IPS DF 19.7 (cell line): ENCODE measurements at regions not wholly inside any gene's neighbourhood (a gene's known extent, or its start where the extent isn't known, plus 50 kb on each side); places are given as distances from the start of the nearest gene placed in this dataset.
"Not testable (repeated sequence)": the region's sequence is repeated elsewhere in the genome, so short reads cannot be mapped to it uniquely, and the experiment has no call there.

Source experiments
- DNase-seq: peaks from one replicate; pipeline ENCODE4 v3.0.0-alpha.2; 2013; ENCODE audit warnings: low read depth, low spot score

DNA sequence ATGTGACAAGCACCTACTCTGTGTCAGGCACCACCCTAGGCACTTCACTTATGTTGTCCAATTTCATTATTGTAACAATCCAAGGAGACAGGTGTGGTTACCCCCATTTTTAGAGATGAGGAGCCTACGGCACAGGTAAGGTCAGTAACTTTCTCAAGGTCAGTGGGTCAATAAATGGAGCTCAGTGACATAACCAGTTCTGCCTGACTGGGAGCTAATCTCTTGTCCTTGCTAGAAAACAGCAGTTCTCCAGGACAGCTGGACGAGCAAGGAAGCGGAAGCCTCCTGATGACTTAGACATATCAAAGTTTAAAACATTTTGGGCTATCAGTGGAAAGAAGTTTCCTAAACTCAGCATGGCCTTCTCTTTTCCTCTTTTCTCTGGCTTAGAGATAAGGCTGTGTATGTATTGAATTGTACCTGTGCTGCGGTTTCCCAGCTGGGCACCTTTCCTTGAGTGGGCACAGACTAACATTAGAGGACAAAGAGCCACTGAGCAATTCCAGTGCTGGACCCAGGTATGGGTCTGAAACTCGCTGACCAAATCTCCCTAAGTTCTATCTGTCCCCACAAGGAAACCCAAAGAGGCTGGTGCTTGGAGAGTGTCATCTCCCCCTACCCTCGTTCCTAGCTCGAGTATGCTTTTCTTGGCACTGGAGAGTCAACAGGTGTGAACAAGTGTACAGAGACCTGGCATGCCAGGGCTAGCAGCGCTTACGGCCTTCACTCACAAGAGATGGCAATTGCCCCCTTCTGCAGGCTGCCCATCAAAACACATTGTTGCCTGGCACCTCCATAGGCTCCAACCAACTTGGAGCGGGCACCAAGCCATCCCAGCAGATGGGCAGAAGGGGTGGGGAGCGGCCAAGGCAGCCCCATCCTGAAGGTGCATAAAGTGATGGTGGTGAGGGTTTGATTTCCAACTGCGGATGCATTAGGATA is 456.1 kb upstream of the PROX1 start:
- DNase-seq: no peak

DNA sequence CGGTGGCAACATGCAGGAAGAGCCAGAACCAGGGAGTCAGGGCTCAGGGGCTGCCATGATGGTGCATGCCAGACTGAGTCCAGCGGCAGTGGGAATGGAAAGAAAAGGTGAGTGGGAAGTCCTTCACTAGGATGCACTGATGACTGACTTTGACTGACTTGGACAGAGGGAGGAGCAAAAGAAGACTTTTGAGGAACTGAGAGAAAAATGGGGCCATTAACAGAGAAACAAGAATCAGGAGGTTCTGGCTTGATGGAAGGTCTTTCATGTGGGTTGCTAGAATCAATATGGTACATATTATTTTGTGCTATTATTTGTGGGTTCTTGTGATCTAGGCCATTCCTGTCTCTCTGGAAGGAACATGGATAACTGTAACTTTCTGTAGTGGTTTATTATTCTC is 454.6 kb upstream of the PROX1 start:
- no peak for DNase-seq

DNA sequence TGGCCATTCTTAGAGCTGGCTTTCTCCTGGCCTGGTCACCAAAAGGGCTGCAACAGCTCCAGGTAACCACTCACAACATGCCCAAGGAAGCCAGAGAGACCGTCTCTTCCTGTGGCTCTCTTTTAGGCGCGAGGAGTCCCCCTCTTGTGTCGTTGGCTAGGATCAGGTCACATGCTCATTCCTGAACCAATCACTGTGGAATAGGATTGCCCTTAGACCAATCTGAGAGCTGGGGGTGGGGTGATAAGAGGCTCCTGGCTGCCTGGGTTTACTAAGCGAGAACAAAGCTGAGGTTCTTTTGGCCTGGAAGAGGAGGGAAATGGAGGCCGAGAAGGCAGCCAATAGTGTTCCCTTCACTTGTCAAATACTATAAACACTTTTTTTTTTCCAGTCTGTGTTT is 452.1 kb upstream of the PROX1 start:
- DNase-seq: no peak

DNA sequence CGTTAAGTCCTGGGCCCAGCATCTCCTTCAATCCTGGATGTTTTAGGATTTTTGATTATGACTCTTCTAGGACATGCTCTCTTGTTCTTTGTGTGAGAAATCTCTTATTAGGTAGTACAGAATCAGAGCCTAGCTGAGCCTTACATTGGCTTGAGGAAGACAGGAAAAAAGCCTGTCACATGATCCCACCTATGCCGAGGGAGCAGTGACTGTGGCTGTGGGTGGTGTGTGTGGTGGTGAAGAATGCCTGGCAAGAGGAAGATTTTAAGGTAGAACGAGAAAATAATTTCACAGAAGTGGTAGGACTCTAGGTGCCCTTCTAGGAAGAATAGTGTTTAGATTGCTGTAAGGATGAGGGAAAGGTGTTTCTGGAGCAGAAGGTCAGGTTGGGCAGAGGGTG is 449.5 kb upstream of the PROX1 start:
- no peak for DNase-seq

DNA sequence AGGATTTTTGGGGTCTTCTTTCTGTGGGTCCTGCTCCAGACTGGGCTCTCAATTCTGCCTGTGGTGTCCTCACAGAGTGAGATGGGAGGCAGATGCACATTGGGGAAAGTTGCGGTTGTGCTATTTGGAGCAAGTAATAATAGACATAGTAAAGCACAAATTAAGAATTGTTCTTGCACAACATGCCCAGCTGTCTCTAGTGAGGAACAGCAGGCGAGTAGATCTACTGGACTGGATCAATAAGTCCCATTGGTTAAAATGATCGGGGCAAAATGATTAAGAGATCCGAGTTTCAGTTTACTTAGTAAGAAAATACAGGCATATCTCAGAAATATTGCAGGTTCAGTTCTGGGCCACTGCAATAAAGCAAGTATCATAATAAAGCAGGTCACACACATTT is 448.3 kb upstream of the PROX1 start:
- no peak for DNase-seq

DNA sequence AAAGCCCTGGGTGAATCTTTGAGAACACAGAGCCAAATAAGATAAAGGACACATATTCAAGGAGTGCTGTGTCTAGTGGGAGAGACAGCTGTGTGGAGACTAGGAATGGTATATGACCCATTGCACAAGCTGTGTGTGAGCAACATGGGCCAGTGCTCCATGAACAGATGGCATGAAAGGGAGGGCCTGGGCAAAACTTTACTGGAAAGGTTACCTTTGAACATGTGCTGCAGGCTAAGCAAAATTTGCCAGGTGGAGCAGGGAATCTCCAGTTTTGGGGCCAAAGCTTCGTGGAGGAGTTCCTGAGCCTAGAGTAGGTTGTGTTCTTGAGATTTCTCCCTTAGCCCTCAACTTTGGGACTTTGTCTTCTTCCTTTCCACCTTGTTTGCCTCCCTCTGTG is 446.1 kb upstream of the PROX1 start:
- no peak for DNase-seq

DNA sequence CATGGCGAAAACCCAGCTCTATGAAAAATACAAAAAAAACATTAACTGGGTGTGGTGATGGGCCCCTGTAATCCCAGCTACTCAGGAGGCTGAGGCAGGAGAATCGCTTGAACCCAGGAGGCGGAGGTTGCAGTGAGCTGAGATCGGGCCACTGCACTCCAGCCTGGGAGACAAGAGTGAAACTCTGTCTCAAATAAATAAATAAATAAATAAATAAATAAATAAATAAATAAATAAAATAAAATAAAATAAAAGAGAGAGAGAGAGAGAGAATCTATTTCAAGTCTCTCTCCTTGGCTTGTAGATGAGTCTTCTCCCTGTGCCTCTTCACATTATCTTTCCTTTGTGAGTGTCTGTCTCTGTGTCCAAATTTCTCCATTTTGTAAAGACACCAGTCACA is 442.6 kb upstream of the PROX1 start:
- not testable (repeated sequence) for DNase-seq

DNA sequence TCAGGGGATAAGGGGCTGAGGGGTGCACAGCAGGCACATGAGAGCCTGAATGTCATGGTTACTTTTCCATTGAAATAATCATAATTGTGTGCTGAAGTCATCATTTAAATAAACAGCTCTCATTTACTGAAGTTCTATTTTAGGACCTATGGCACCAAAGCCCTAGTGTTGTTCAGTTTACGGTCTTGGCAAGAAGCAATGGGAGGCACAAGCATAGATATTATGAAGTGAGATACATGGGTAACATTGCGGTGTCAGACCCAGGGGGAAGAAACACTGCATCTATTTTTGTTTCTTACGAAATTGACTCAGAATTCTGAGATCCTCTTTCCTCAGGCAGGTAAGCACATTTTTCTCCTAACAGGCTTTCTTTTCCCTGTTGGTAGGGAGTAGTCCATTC is 437.8 kb upstream of the PROX1 start:
- no peak for DNase-seq

DNA sequence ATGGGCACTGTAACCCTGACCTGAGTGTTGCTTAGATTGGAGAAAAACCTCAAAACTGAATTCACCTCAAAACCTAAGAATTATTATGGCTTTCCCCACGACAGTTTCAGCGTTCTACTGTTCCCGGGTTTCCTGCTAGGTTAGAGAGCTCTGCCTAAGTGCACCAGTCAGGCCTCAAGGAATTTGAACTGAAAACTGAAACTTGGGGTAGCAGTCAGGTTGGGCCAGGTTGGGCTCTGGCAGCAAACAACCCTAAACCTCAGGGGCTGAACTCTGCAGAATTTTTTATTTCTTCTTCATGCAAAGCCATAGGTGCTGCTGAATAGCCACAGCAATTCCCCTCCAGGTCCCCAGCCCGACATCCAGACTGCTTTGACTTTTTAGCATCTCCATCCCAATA is 437.0 kb upstream of the PROX1 start:
- DNase-seq: no peak

DNA sequence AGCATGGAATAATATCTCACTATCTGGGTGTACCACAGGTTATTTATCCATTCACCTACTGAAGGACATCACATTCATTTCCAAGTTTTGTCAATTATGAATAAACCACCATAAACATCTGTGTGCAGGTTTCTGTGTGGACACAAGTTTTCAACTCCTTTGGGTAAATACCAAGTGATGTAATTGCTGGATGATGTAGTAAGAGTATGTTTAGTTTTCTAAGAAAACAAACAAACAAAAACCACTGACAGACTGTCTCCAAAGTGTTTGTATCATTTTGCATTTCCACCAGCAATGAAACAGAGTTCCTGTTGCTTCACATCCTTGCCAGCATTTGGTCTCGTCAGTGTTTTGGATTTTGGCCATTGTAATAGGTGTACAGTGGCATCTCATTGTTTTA is 435.7 kb upstream of the PROX1 start:
- DNase-seq: no peak

DNA sequence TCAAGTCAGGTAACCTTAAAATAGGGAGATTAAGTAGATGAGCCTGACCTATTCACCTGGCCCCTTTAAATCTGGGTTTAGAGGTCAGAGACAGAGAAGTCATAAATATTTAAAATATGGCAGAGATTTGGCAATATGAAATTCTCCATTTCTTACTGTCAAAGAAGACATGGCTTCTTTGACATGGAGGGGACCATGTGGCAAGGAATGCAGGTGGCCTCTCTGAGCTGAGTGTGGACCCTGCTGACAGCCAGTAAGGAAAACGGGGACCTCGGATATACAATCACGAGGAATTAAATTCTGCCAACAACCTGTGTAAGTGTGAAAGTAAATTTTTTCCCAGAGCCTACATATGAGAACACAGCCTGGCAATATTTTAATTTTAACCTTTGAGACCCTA is 427.5 kb upstream of the PROX1 start:
- no peak for DNase-seq

DNA sequence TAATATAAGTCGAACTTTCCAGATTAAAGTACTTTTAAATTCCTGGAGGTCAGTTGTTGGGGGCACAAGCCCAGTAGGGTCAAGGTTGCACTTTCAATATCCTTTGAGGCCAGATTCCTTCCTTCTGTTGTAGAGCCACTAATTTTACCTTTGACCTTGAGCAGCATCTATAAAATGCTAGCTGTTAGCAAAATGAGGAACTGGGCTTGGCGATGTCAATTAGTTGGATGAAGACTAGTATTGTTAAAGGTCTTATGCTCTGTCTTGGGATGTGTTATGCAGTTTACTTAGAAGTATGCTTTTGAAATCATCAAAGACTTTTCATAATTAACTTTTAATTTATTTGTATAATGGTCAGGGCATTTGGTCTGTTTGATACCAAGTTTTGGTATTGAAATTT is 425.9 kb upstream of the PROX1 start:
- DNase-seq: no peak

DNA sequence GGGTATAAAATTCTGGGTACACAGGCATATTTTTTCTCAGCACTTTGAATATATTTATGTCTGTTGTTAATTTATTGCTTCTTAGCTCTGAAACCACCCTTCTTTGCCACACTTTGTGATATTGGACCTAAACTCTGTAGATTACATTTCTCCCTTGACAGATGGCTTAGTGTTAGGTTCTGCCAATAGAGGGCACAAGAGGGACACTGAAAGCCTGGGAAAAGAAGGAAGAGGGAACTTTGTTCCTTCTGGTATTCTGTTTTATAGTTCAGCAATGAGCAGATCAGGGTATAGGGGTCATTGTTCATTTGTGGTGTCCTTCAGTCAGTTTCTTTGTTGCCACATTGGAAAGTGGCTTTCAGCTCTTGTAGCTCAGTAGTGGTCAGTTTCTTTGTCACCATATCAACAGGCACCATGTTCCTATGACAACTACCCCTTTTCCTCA is 423.5 kb upstream of the PROX1 start:
- peak; percentile 12 for DNase-seq

DNA sequence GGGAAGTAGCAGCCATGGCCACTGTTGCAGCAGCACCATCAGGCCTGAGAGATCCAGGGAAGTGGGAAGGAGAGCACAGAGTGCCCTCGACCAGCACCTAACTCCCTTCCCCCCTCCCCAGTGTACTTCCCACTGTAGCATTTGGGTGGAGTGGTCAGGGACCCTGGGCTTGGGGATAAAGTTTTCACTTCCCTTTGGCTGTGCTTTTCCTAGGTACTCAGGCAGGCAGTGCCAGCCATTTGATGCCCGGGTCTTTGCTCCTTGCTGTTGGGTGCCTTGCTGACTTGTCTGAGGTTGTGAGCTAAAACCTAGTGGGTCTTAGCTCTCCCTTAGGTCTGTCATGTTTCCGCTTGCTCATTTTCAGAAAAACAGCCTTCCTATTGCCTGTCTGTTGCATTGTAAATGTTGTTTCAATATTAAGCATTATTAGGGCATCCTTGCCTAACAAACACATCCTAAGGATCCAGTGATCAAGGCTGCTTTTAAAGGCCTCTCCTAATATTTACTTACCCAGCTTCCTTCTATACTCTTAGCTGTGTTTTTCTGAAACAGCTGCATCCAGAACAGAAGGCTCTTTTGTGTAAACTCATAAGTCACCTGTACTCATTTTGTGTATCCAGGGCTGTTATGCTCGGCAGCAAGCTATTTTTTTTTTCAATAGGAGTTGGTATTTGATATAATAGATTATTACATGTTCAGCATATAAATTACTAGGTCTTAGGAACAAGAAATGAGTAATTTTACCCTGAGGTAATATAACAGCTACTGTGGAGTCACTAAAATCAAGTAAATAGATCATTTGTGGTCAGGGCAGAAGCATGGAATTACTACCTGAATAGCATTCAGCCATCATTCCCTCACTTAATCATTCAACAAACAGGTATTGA is 418.6 kb upstream of the PROX1 start:
- DNase-seq: no peak

DNA sequence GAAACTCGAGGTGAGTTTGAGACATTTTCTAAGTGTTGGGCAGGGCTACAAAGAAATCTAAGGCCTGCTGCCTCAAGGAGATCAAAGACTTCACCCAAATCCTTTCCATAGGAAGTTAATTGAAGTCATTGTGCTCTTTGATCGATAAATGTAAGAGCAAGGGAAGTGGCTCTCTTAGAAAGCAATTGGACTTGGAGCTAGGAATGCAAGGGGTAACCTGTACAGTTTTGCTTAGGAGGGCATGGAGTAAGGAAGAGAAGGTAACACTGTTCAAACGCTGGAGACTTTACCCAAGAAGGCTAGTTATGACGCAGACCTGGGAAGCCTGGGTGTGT is 418.0 kb upstream of the PROX1 start:
- DNase-seq: no peak

DNA sequence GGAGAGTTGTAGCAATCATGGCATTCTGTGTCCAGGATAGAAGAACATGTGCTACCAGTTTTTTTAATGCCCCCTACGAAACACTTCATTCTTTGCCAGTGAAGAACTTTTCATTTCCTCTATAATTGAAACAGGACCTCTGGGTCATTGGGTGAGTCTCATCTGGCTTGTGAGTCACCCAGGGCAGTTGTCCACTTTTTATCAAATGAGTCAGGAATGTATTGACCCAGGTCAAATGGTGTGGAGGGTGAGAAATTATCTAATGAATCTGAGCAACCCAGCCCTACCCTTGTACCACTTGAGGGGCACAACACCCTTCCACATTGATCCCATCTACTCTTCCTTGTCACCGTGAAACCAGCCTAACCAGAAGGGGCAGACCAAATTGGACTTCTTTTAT is 417.3 kb upstream of the PROX1 start:
- DNase-seq: no peak

DNA sequence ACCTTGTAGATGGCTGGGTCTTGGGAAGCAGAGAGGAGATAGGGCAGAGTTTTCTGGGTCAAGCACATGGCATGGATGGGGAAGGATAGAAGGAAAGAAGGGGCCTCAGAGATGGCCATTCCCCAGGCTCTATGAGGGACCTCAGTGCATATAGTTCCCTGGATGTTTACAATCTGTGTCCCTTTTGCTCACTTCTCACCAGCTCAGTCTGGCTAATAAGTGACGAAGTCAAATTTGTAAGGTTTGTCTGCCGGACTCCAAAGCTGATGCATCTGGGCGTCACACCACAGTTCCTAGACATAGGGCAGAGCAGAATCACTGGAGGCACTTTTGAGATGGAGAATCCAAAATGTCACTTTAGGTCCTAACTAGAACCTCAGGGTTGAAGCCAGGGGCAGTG is 416.4 kb upstream of the PROX1 start:
- DNase-seq: no peak

DNA sequence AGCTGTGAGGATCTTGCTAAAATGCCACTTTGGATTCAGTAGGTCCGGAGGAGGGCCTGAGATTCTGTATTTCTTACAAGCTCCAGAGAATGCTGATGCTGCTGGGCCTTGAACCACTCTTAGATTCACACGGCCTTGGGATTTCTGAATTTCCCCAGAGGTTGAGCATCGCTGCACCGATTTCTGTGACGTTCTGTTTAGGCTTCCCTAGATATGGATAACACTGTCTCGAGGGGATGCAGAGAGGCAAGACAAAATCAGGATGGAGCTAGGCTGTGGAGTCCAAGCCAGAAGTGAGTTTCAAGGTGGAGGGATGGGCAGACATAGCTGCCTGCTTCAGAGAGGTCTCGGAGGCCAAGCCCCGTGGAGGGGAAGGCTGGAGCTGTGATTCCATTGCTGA is 415.9 kb upstream of the PROX1 start:
- DNase-seq: no peak

DNA sequence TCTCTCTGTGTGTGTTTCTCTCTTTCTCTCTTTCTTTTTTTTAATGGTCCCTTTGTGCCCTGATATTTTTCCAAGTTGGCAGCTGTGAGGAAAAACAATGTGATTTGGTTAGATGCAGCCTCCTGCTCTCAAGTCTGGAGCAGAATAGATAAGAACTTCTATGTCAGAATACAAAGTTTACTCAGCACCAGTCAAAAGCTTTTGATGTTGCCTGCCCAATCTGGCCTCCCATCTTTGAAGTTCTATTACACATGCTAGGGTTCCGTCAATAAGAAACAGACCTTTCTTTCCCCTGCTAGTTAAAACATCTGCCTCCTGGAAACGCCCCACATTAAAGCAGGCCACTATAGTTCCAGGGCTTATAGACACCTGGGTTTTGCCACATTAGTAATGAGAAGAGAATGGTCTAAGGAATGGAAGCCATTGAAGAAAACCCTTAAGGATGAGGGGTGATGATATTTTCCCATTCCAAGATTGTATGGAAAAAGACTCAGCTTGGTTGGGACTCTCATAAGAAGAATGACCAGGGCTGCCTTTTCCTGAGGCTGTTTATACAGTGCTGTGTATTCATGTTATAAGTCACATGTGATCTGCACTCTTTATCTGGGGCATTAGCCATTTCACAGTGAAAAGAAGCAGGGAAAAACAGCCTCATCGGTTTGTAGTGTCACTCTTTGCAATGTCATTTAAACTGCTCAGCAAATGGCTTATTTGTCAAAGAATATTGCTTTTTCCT is 414.7 kb upstream of the PROX1 start:
- no peak for DNase-seq

DNA sequence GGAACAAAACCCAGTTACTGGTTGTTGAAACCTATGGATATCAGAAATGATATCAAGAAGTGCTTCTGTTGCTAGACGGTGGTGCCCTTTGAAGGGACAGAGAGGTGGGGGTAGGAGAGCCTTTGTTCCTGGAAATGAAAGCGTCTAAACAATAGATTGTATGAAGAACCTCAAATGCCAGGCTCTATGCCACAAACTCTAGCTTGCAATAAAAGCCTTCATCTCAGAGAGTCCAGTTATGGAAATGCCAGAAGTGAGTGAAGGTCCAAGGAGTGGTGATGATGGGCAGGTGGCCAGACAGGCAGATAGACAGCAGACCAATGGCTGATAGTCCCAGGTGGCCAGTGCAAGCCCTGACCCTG is 414.1 kb upstream of the PROX1 start:
- DNase-seq: no peak

DNA sequence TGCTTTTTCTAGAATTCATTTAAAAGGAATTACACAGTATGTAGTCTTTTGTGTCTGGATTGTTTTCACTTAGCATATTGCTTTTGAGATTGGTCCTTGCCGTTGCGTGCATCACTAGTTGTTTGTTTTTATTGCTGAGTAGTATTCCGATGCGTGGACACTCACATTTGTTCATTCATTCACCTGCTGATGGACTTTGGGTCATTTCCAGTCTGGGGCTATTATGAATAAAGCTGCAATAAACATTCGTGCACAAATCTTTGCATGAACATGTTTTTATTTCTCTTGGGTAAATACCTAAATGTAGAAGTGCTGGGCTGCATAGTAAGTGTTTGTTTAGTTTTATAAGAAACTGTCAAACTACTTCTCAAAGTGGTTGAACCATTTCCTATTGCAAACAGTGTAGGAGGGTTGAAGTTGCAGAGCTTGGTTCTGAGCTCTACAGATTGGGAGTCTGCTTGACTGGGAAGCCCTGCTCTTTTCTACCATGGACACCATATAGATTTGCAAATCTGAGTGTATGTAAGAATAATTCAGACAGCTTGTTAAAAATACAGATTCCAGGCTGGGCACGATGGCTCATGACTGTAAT is 404.7 kb upstream of the PROX1 start:
- DNase-seq: no peak

DNA sequence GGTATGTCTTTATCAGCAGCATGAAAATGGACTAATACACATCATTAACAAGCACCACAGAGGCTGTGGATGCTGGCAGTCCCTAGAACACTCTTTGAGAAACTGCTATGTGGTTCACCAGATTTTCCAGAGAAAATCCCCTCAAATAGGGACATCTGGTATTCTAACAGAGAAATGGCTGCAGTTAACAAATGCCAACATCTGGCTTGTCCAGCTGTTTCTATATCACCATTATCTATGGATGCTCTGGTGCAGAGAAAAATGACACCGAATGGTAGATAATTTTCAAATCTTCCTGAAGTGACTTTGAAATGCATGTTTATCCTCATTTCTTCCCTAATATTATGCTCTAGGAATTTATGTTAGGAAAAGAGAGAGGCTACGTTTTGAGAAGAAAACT is 403.5 kb upstream of the PROX1 start:
- no peak for DNase-seq
